ENCODE measurements at regions not wholly inside any gene's neighbourhood (a gene's known extent, or its start where the extent isn't known, plus 50 kb on each side); places are given as distances from the start of the nearest gene placed in this dataset.

- TF ChIP-seq CTCF (tag by site-specific recombination; IDR thresholded peaks at IDR 0.05) (no peak), ZNF350 (tag by site-specific recombination; IDR thresholded peaks at IDR 0.05) (no peak), SETDB1 (IDR thresholded peaks at IDR 0.05; ENCODE audit: insufficient read length, low read length) (no peak), ZNF175 (tag by site-specific recombination; IDR thresholded peaks at IDR 0.05) (no peak), SALL2 (tag by site-specific recombination; IDR thresholded peaks at IDR 0.05; ENCODE audit: borderline replicate concordance) (no peak), ZBTB21 (tag by site-specific recombination; IDR thresholded peaks at IDR 0.05) (no peak)
These were observed 193.2 kb downstream of the URI1 start for GRCh38 chr19:30135093-30135757.
